HepG2 (cell line): ENCODE measurements at regions not wholly inside any gene's neighbourhood (a gene's known extent, or its start where the extent isn't known, plus 50 kb on each side); places are given as distances from the start of the nearest gene placed in this dataset.

Source experiments
- HOXA7 ChIP-seq: sonication (generic); formaldehyde crosslinking; IDR thresholded peaks from 2 replicates; pipeline ENCODE4 v1.8.1; 2022; ENCODE audit warnings: mild to moderate bottlenecking, missing genetic modification reagents, moderate library complexity
- RBM22 ChIP-seq: fragments of 200-400 bp; formaldehyde crosslinking; optimal IDR thresholded peaks from 2 replicates; pipeline ENCODE3; 2017; ENCODE audit warnings: mild to moderate bottlenecking, low read length, moderate library complexity
- SNAI1 ChIP-seq: sonication (generic); formaldehyde crosslinking; IDR thresholded peaks from 2 replicates; pipeline ENCODE4 v1.5.0; 2020; ENCODE audit warnings: mild to moderate bottlenecking, missing genetic modification reagents, borderline replicate concordance
- YEATS4 ChIP-seq: sonication (generic); formaldehyde crosslinking; IDR thresholded peaks from 2 replicates; pipeline ENCODE4 v1.4.0; 2020; ENCODE audit warnings: missing genetic modification reagents, borderline replicate concordance
- TF ChIP-seq, protein P1 (sequence below): sonication (generic); formaldehyde crosslinking; IDR thresholded peaks from 2 replicates; pipeline ENCODE4 v1.5.0; 2020; ENCODE audit warnings: mild to moderate bottlenecking, missing genetic modification reagents, moderate library complexity
- TF ChIP-seq, protein P2 (sequence below): sonication (generic); formaldehyde crosslinking; IDR thresholded peaks from 2 replicates; pipeline ENCODE4 v1.4.0; 2020; ENCODE audit warnings: missing genetic modification reagents

GRCh38 chr5:117947836-117948235 lies 1040.5 kb downstream of the DTWD2 start:
- TF ChIP-seq HOXA7 (no peak), RBM22 (no peak), YEATS4 (no peak), SNAI1 (no peak)
- TF ChIP-seq, protein P1, sequence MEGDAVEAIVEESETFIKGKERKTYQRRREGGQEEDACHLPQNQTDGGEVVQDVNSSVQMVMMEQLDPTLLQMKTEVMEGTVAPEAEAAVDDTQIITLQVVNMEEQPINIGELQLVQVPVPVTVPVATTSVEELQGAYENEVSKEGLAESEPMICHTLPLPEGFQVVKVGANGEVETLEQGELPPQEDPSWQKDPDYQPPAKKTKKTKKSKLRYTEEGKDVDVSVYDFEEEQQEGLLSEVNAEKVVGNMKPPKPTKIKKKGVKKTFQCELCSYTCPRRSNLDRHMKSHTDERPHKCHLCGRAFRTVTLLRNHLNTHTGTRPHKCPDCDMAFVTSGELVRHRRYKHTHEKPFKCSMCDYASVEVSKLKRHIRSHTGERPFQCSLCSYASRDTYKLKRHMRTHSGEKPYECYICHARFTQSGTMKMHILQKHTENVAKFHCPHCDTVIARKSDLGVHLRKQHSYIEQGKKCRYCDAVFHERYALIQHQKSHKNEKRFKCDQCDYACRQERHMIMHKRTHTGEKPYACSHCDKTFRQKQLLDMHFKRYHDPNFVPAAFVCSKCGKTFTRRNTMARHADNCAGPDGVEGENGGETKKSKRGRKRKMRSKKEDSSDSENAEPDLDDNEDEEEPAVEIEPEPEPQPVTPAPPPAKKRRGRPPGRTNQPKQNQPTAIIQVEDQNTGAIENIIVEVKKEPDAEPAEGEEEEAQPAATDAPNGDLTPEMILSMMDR = no peak
- TF ChIP-seq, protein P2, sequence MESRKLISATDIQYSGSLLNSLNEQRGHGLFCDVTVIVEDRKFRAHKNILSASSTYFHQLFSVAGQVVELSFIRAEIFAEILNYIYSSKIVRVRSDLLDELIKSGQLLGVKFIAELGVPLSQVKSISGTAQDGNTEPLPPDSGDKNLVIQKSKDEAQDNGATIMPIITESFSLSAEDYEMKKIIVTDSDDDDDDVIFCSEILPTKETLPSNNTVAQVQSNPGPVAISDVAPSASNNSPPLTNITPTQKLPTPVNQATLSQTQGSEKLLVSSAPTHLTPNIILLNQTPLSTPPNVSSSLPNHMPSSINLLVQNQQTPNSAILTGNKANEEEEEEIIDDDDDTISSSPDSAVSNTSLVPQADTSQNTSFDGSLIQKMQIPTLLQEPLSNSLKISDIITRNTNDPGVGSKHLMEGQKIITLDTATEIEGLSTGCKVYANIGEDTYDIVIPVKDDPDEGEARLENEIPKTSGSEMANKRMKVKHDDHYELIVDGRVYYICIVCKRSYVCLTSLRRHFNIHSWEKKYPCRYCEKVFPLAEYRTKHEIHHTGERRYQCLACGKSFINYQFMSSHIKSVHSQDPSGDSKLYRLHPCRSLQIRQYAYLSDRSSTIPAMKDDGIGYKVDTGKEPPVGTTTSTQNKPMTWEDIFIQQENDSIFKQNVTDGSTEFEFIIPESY (CRISPR knock-in tag) = no peak
